ENCODE measurements at regions not wholly inside any gene's neighbourhood (a gene's known extent, or its start where the extent isn't known, plus 50 kb on each side); places are given as distances from the start of the nearest gene placed in this dataset.
"Not testable (repeated sequence)": the region's sequence is repeated elsewhere in the genome, so short reads cannot be mapped to it uniquely, and the experiment has no call there.

- DNase-seq (ENCODE audit: low read depth) = no peak
- no peak overlapping the region for H3K4me3 ChIP-seq (ENCODE audit: low read depth, low read length)
- no peak for TF ChIP-seq CTCF (IDR thresholded peaks at IDR 0.05; ENCODE audit: insufficient read depth, low read depth, low read length, missing control alignments)
These were observed 693.9 kb upstream of the MGAT4C start for GRCh38 chr12:86950043-86950442.

- no peak for DNase-seq (ENCODE audit: low read depth)
- no peak overlapping the region for H3K4me3 ChIP-seq (ENCODE audit: low read depth, low read length)
- TF ChIP-seq CTCF (IDR thresholded peaks at IDR 0.05; ENCODE audit: insufficient read depth, low read depth, low read length, missing control alignments) = no peak
These were observed 692.7 kb upstream of the MGAT4C start for GRCh38 chr12:86948851-86949250.

GRCh38 chr12:86945685-86946196 is 689.5 kb upstream of the MGAT4C start:
- no peak for DNase-seq (ENCODE audit: low read depth)
- no peak overlapping the region for H3K4me3 ChIP-seq (ENCODE audit: low read depth, low read length)
- TF ChIP-seq CTCF (IDR thresholded peaks at IDR 0.05; ENCODE audit: insufficient read depth, low read depth, low read length, missing control alignments) = no peak

GRCh38 chr12:86944197-86944819 is 688.1 kb upstream of the MGAT4C start:
- not testable (repeated sequence) for H3K4me3 ChIP-seq (ENCODE audit: low read depth, low read length); DNase-seq (ENCODE audit: low read depth)

- H3K4me3 ChIP-seq (ENCODE audit: low read depth, low read length) = no peak overlapping the region
- DNase-seq (ENCODE audit: low read depth) = no peak
- TF ChIP-seq CTCF (IDR thresholded peaks at IDR 0.05; ENCODE audit: insufficient read depth, low read depth, low read length, missing control alignments) = no peak
These were observed 675.5 kb upstream of the MGAT4C start for GRCh38 chr12:86931714-86932113.

- H3K4me3 ChIP-seq (ENCODE audit: low read depth, low read length) = no peak overlapping the region
- no peak for DNase-seq (ENCODE audit: low read depth)
- no peak for TF ChIP-seq CTCF (IDR thresholded peaks at IDR 0.05; ENCODE audit: insufficient read depth, low read depth, low read length, missing control alignments)
These were observed 673.8 kb upstream of the MGAT4C start for GRCh38 chr12:86929962-86930361.

GRCh38 chr12:86917121-86917520 is 660.9 kb upstream of the MGAT4C start:
- DNase-seq (ENCODE audit: low read depth) = no peak
- TF ChIP-seq CTCF (IDR thresholded peaks at IDR 0.05; ENCODE audit: insufficient read depth, low read depth, low read length, missing control alignments) = no peak
- no peak overlapping the region for H3K4me3 ChIP-seq (ENCODE audit: low read depth, low read length)

All from GM12865 (cell line).